ENCODE measurements at regions not wholly inside any gene's neighbourhood (a gene's known extent, or its start where the extent isn't known, plus 50 kb on each side); places are given as distances from the start of the nearest gene placed in this dataset.

- Mint-ChIP-seq H3K27me3 (peaks cover 0 to 5% (median 0%) of the 10 kb centered on the region in 5 donors), H3K4me1 (peaks cover under 1 to 34% (median 27%) of the 10 kb centered on the region in 7 donors), H3K27ac (no peak overlapping the region), H3K9me3 (peaks cover 0 to 6% (median 0%) of the 10 kb centered on the region in 11 donors), H3K36me3 (no peaks in the 10 kb centered on the region), H3K4me3 (no peak overlapping the region)
- Histone ChIP-seq H3K4me1 (ENCODE audit: control insufficient read depth in 2 of 2, insufficient read depth in 2 of 2, low read length in 2 of 2) (peaks cover 0 to 2% of the 10 kb centered on the region in 2 donors), H3K9me3 (ENCODE audit: control insufficient read depth in 2 of 3, low read length in 3 of 3) (no peaks in the 10 kb centered on the region), H3K4me3 (ENCODE audit: low read length) (no peak overlapping the region), H3K36me3 (ENCODE audit: control insufficient read depth in 2 of 3, insufficient read depth in 3 of 3, low read length in 3 of 3) (no peaks in the 10 kb centered on the region), H3K27ac (ENCODE audit: low read depth, low read length) (no peak overlapping the region), H3K27me3 (ENCODE audit: control insufficient read depth in 2 of 2, insufficient read depth in 2 of 2, low read length in 2 of 2) (no peaks in the 10 kb centered on the region)
- intact Hi-C loops (cut with micrococcal nuclease): no loop called here
- ChIA-PET POLR2A (no interaction called here), CTCF (no interaction called here)
- ATAC-seq: no peak
- no peak for DNase-seq
These were observed 369.9 kb downstream of the LPIN1 start for GRCh38 chr2:12116228-12116750.

GRCh38 chr2:12119841-12120240, 373.4 kb downstream of the LPIN1 start:
- intact Hi-C loops (cut with micrococcal nuclease): loop anchor here in 1 of 2 donors (10.0 kb wide), 2 partner anchors 185 to 385 kb away; no protein-coding TSS in a partner anchor
- no peaks in the 10 kb centered on the region for H3K27me3 ChIP-seq (ENCODE audit: control insufficient read depth in 2 of 2, insufficient read depth in 2 of 2, low read length in 2 of 2)
- DNase-seq: no peak
- no peaks in the 10 kb centered on the region for H3K36me3 ChIP-seq (ENCODE audit: control insufficient read depth in 2 of 3, insufficient read depth in 3 of 3, low read length in 3 of 3)
- Mint-ChIP-seq H3K9me3 (no peaks in the 10 kb centered on the region), H3K27me3 (no peaks in the 10 kb centered on the region), H3K36me3 (no peaks in the 10 kb centered on the region), H3K27ac (no peak overlapping the region), H3K4me3 (no peak overlapping the region), H3K4me1 (peaks cover 0 to 8% (median 3%) of the 10 kb centered on the region in 7 donors)
- H3K27ac ChIP-seq (ENCODE audit: low read depth, low read length): no peak overlapping the region
- ChIA-PET CTCF (interaction anchor here (0.9 kb wide), 1 partner anchor 63 kb away, joined by 3 read pairs; no protein-coding TSS in a partner anchor), POLR2A (interaction anchor here (0.6 to 1.0 kb wide), 2 partner anchors 27 to 395 kb away, joined by 3 read pairs; no protein-coding TSS in a partner anchor)
- H3K4me1 ChIP-seq (ENCODE audit: control insufficient read depth in 2 of 2, insufficient read depth in 2 of 2, low read length in 2 of 2): no peaks in the 10 kb centered on the region
- no peak for ATAC-seq
- H3K9me3 ChIP-seq (ENCODE audit: control insufficient read depth in 2 of 3, low read length in 3 of 3): no peaks in the 10 kb centered on the region
- no peak overlapping the region for H3K4me3 ChIP-seq (ENCODE audit: low read length)

GRCh38 chr2:12120281-12121150, 374.1 kb downstream of the LPIN1 start:
- ChIA-PET POLR2A (interaction anchor here (0.6 to 1.0 kb wide), 3 partner anchors 16 to 394 kb away, joined by 3 read pairs; no protein-coding TSS in a partner anchor), CTCF (no interaction called here)
- H3K4me1 Mint-ChIP-seq: peaks cover 0 to 7% (median 0%) of the 10 kb centered on the region in 7 donors
- H3K4me3 ChIP-seq (ENCODE audit: low read length): no peak overlapping the region
- no peak overlapping the region for H3K27ac ChIP-seq (ENCODE audit: low read depth, low read length)
- no peaks in the 10 kb centered on the region for H3K36me3 Mint-ChIP-seq
- H3K27ac Mint-ChIP-seq: no peak overlapping the region
- DNase-seq: no peak
- H3K9me3 Mint-ChIP-seq: no peaks in the 10 kb centered on the region
- ATAC-seq: no peak
- peaks cover 0 to 3% of the 10 kb centered on the region in 2 donors for H3K4me1 ChIP-seq (ENCODE audit: control insufficient read depth in 2 of 2, insufficient read depth in 2 of 2, low read length in 2 of 2)
- no peaks in the 10 kb centered on the region for H3K27me3 ChIP-seq (ENCODE audit: control insufficient read depth in 2 of 2, insufficient read depth in 2 of 2, low read length in 2 of 2)
- H3K27me3 Mint-ChIP-seq: no peaks in the 10 kb centered on the region
- H3K4me3 Mint-ChIP-seq: no peak overlapping the region
- intact Hi-C loops (cut with micrococcal nuclease): loop anchor here in 1 of 2 donors (10.0 kb wide), 2 partner anchors 184 to 384 kb away; no protein-coding TSS in a partner anchor
- no peaks in the 10 kb centered on the region for H3K36me3 ChIP-seq (ENCODE audit: control insufficient read depth in 2 of 3, insufficient read depth in 3 of 3, low read length in 3 of 3)
- no peaks in the 10 kb centered on the region for H3K9me3 ChIP-seq (ENCODE audit: control insufficient read depth in 2 of 3, low read length in 3 of 3)

GRCh38 chr2:12124790-12125189, 378.4 kb downstream of the LPIN1 start:
- no peak for DNase-seq
- Histone ChIP-seq H3K4me3 (ENCODE audit: low read length) (no peak overlapping the region), H3K27me3 (ENCODE audit: control insufficient read depth in 2 of 2, insufficient read depth in 2 of 2, low read length in 2 of 2) (no peaks in the 10 kb centered on the region), H3K36me3 (ENCODE audit: control insufficient read depth in 2 of 3, insufficient read depth in 3 of 3, low read length in 3 of 3) (no peaks in the 10 kb centered on the region), H3K9me3 (ENCODE audit: control insufficient read depth in 2 of 3, low read length in 3 of 3) (no peaks in the 10 kb centered on the region), H3K4me1 (ENCODE audit: control insufficient read depth in 2 of 2, insufficient read depth in 2 of 2, low read length in 2 of 2) (peaks cover 22 to 40% of the 10 kb centered on the region in 2 donors), H3K27ac (ENCODE audit: low read depth, low read length) (no peak overlapping the region)
- no peak for ATAC-seq
- Mint-ChIP-seq H3K9me3 (peaks cover 0 to 8% (median 0%) of the 10 kb centered on the region in 11 donors), H3K36me3 (peaks cover 0 to 9% (median 0%) of the 10 kb centered on the region in 5 donors), H3K4me1 (peaks cover 0 to 22% (median 0%) of the 10 kb centered on the region in 7 donors), H3K27ac (peak overlapping the region in 2 of 9 donors; percentile 68 to 95), H3K4me3 (no peak overlapping the region), H3K27me3 (no peaks in the 10 kb centered on the region)
- ChIA-PET POLR2A (interaction anchor here (2.0 kb wide), 1 partner anchor 18 kb away, joined by 5 read pairs; no protein-coding TSS in a partner anchor), CTCF (interaction anchor here (0.6 kb wide), 1 partner anchor 482 kb away, joined by 3 read pairs; no protein-coding TSS in a partner anchor)
- intact Hi-C loops (cut with micrococcal nuclease): loop anchor here (5.0 to 10.0 kb wide), 7 partner anchors 42 to 380 kb away; no protein-coding TSS in a partner anchor

GRCh38 chr2:12126318-12126717, 379.9 kb downstream of the LPIN1 start:
- Mint-ChIP-seq H3K27me3 (no peaks in the 10 kb centered on the region), H3K27ac (peak overlapping the region in 2 of 9 donors; percentile 87 to 95), H3K4me1 (peaks cover 0 to 22% (median 0%) of the 10 kb centered on the region in 7 donors), H3K36me3 (peaks cover 0 to 9% (median 0%) of the 10 kb centered on the region in 5 donors), H3K4me3 (peak overlapping the region in 3 of 10 donors; percentile 5 to 74 (median 73)), H3K9me3 (peaks cover 0 to 8% (median 0%) of the 10 kb centered on the region in 11 donors)
- Histone ChIP-seq H3K4me1 (ENCODE audit: control insufficient read depth in 2 of 2, insufficient read depth in 2 of 2, low read length in 2 of 2) (peaks cover 22 to 48% of the 10 kb centered on the region in 2 donors), H3K36me3 (ENCODE audit: control insufficient read depth in 2 of 3, insufficient read depth in 3 of 3, low read length in 3 of 3) (no peaks in the 10 kb centered on the region), H3K4me3 (ENCODE audit: low read length) (no peak overlapping the region), H3K27me3 (ENCODE audit: control insufficient read depth in 2 of 2, insufficient read depth in 2 of 2, low read length in 2 of 2) (no peaks in the 10 kb centered on the region), H3K27ac (ENCODE audit: low read depth, low read length) (peak overlapping the region; percentile 63), H3K9me3 (ENCODE audit: control insufficient read depth in 2 of 3, low read length in 3 of 3) (no peaks in the 10 kb centered on the region)
- CTCF ChIA-PET: interaction anchor here (0.6 to 2.3 kb wide), 6 partner anchors 15 to 887 kb away, joined by 3 to 10 read pairs (median 4); partner anchors contain the start of gene TRIB2
- POLR2A ChIA-PET: interaction anchor here (0.8 to 2.0 kb wide), 4 partner anchors 9 to 590 kb away, joined by 4 to 10 read pairs (median 4); partner anchors contain the start of gene TRIB2
- no peak for DNase-seq
- intact Hi-C loops (cut with micrococcal nuclease): loop anchor here (1.0 to 10.0 kb wide), 10 partner anchors 44 to 881 kb away; partner anchors contain the start of gene TRIB2 (in 1 of the 2)
- no peak for ATAC-seq

GRCh38 chr2:12127638-12128037, 381.2 kb downstream of the LPIN1 start:
- POLR2A ChIA-PET: interaction anchor here (0.6 to 1.0 kb wide), 6 partner anchors 13 to 590 kb away, joined by 3 to 5 read pairs (median 3); no protein-coding TSS in a partner anchor

More at GRCh38 chr2:12127638-12128037, 381.2 kb downstream of the LPIN1 start:
- peak overlapping the region; percentile 63 for H3K27ac ChIP-seq (ENCODE audit: low read depth, low read length)
- H3K36me3 ChIP-seq (ENCODE audit: control insufficient read depth in 2 of 3, insufficient read depth in 3 of 3, low read length in 3 of 3): no peaks in the 10 kb centered on the region
- H3K36me3 Mint-ChIP-seq: peaks cover 0 to 9% (median 0%) of the 10 kb centered on the region in 5 donors
- peak; percentile 80 for ATAC-seq
- H3K4me3 Mint-ChIP-seq: peak overlapping the region in 5 of 10 donors; percentile 34 to 90 (median 73)
- no peaks in the 10 kb centered on the region for H3K27me3 ChIP-seq (ENCODE audit: control insufficient read depth in 2 of 2, insufficient read depth in 2 of 2, low read length in 2 of 2)
- no peaks in the 10 kb centered on the region for H3K27me3 Mint-ChIP-seq
- peak in 6 of 9 donors; percentile 40 to 63 (median 56) for DNase-seq
- peaks cover 0 to 8% (median 0%) of the 10 kb centered on the region in 11 donors for H3K9me3 Mint-ChIP-seq
- H3K9me3 ChIP-seq (ENCODE audit: control insufficient read depth in 2 of 3, low read length in 3 of 3): no peaks in the 10 kb centered on the region
- H3K4me3 ChIP-seq (ENCODE audit: low read length): peak overlapping the region; percentile 10
- H3K4me1 Mint-ChIP-seq: peaks cover 0 to 22% (median 0%) of the 10 kb centered on the region in 7 donors
- CTCF ChIA-PET: interaction anchor here (1.8 to 2.3 kb wide), 2 partner anchors 589 to 803 kb away, joined by 9 to 10 read pairs; partner anchors contain the start of gene TRIB2
- intact Hi-C loops (cut with micrococcal nuclease): loop anchor here (1.0 to 10.0 kb wide), 12 partner anchors 17 to 590 kb away; partner anchors contain the start of gene TRIB2 (in 1 of the 2)
- H3K4me1 ChIP-seq (ENCODE audit: control insufficient read depth in 2 of 2, insufficient read depth in 2 of 2, low read length in 2 of 2): peaks cover 22 to 61% of the 10 kb centered on the region in 2 donors
- H3K27ac Mint-ChIP-seq: peak overlapping the region in 3 of 9 donors; percentile 84 to 95 (median 87)

All from naive thymus-derived CD4-positive, alpha-beta T cell (primary cell).